ENCODE measurements at regions not wholly inside any gene's neighbourhood (a gene's known extent, or its start where the extent isn't known, plus 50 kb on each side); places are given as distances from the start of the nearest gene placed in this dataset.
A peak's percentile ranks its signal among the peaks of the same experiment; 100 is the strongest.

GRCh38 chr9:99432075-99432474 is 210.0 kb downstream of the SEC61B start:
- no peak for DNase-seq (ENCODE audit: low spot score)
- no peak for FAIRE-seq

GRCh38 chr9:99433095-99433494 is 211.0 kb downstream of the SEC61B start:
- FAIRE-seq = no peak

GRCh38 chr9:99433555-99433954 is 211.5 kb downstream of the SEC61B start:
- FAIRE-seq = no peak

More at GRCh38 chr9:99433095-99433494, 211.0 kb downstream of the SEC61B start:
- DNase-seq (ENCODE audit: low spot score) = no peak

GRCh38 chr9:99436616-99437015 is 214.5 kb downstream of the SEC61B start:
- DNase-seq (ENCODE audit: low spot score) (no peak), FAIRE-seq (no peak)

More at GRCh38 chr9:99433555-99433954, 211.5 kb downstream of the SEC61B start:
- peak; percentile 84 for DNase-seq (ENCODE audit: low spot score)

DNA sequence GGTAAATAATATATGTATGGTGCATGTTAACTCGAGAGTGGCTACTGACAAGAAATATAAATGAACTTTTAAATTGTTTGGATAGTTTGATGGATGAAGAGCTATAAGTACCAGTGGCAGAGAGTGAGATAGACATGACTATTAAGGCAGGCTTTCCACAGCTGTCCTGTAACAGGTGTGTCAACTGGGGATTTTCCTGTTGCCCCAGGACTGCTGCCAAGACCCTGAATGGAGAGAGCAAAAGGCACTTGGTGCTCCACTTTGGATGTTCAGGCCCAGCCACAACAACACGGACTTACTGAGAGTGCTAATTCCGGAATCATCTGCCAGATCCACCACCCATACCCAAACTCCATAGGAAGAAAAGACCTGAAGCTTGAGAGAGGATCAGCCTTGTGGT is 215.1 kb downstream of the SEC61B start:
- no peak for DNase-seq (ENCODE audit: low spot score)
- FAIRE-seq = no peak

- no peak for FAIRE-seq
- DNase-seq (ENCODE audit: low spot score) = no peak
These were observed 216.5 kb downstream of the SEC61B start for GRCh38 chr9:99438596-99438995.

DNA sequence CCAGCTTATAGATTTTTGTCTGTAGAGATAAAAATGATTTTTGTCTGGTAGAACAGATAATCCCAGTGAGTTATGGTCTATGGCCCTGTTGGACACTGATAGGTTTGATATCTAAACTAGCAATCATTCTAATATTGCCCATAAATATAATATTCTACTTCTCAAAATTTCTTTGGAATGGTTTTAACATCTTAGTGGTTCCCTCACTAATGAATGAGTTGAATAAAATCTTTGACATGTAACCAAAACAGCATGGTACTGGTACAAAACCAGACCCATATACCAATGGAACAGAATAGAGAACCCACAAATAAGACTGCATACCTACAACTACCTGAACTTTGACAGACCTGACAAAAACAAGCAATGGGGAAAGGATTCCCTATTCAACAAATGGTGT is 219.7 kb downstream of the SEC61B start:
- FAIRE-seq (no peak), DNase-seq (ENCODE audit: low spot score) (no peak)

- DNase-seq (ENCODE audit: low spot score) (peak; percentile 49), FAIRE-seq (no peak)
These were observed 223.3 kb downstream of the SEC61B start for GRCh38 chr9:99445371-99445891.

DNA sequence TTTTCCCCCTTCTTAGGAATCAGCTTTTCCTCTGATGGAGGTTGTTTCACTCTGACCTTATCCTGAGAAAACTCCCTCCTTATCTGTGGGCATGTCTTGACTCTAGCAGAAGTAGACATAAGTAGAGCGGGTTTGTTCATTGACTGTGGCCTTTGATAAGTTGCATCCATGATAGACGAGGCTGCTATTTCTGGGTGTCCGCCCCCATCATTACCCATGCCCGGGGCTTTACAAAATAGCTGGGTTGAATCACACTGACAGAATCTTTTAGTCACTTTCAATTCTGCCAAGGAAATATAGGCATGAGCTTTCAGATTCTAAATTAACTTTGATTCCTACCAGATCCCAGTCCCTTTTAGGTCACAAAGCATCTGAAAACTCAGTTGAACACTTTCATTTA is 223.8 kb downstream of the SEC61B start:
- DNase-seq (ENCODE audit: low spot score) (no peak), FAIRE-seq (no peak)

- DNase-seq (ENCODE audit: low spot score) (no peak), FAIRE-seq (no peak)
These were observed 225.9 kb downstream of the SEC61B start for GRCh38 chr9:99447951-99448350.

DNA sequence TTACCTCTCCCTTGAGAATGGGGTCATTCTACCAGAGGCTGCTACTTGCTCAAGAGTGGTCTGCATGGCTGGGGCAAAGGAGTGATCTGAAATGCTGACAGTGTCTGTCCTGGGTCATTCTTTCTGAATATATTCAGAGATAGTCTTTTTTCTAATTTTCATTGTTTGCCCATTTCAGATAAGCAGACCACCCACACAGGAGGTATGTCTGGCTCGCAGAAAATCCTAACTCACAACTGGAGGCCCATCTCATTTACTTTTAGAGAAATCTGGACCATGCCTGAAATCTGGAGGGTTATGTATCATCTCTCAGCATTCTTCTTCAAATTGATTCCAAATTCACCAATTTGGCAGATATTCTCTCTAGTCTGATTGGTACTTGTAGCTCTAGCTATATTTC is 227.6 kb downstream of the SEC61B start:
- DNase-seq (ENCODE audit: low spot score) = no peak
- no peak for FAIRE-seq

DNA sequence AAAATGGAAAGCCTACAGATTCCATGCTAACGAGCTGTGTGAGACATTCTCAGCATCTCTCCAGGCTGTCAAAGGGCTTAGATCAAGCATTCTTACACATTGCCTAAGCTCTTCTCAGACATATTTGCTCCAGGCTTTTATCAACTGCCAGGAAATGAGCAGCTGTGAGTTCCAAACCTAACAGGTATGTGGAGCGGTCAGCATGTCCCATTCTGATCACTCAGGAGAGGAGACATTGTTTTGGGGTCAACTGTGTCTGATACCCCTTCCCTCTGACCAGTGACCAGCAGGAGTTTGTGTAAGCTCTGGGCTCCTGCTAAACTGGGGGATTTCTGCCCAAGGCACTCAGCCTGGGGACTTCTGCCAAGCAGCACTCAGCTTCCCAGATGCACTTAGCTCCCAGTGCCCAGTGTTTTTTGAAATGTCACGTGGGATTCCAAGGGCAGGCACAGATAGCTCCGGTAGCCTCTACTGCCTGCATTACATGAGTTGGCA is 229.1 kb downstream of the SEC61B start:
- no peak for DNase-seq (ENCODE audit: low spot score)
- no peak for FAIRE-seq

GRCh38 chr9:99457406-99457805 is 235.3 kb downstream of the SEC61B start:
- DNase-seq (ENCODE audit: low spot score) (no peak), FAIRE-seq (no peak)

DNA sequence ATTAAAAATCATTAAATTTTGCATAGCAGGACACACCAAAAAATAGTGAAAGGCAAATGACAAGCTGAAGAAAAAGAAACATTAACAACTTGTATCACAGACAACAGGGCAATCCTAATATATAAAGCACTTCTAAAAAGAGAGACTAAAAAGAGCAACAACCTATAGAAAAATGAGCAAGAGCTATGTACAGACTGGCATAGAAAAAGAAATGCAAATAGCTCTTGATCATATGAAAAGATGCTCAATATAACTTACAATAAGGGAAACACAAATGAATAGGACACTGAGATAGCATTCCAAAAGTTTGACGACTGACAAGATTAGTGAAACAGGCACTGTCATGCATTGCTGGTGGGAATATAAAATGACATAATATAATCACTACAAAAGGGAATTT is 235.9 kb downstream of the SEC61B start:
- DNase-seq (ENCODE audit: low spot score) (no peak), FAIRE-seq (no peak)

- DNase-seq (ENCODE audit: low spot score) (no peak), FAIRE-seq (no peak)
These were observed 237.8 kb downstream of the SEC61B start for GRCh38 chr9:99459919-99460318.

DNA sequence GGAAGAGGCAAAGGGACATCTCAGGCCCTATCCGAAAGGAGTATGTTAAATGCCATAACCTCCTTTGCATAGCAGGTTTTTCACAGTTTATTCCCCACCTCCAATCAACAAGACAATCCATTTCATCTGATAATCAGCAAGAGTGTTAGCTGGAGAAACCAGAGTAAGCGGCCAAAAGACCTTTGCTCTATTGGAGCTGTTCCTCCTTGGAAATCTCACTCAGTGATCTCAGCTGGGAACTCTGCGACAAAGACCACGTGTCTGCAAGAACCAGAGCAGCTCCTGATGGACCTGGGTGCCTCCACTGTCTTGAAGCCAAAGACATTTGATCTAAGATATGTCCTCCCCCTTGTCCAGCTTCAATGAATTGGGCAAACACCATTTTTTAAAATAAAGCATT is 241.0 kb downstream of the SEC61B start:
- no peak for DNase-seq (ENCODE audit: low spot score)
- FAIRE-seq = no peak

- DNase-seq (ENCODE audit: low spot score) (no peak), FAIRE-seq (no peak)
These were observed 242.5 kb downstream of the SEC61B start for GRCh38 chr9:99464568-99464967.

- DNase-seq (ENCODE audit: low spot score) (no peak), FAIRE-seq (no peak)
These were observed 243.3 kb downstream of the SEC61B start for GRCh38 chr9:99465231-99465907.

GRCh38 chr9:99466104-99466503 is 244.0 kb downstream of the SEC61B start:
- DNase-seq (ENCODE audit: low spot score) (no peak), FAIRE-seq (no peak)

GRCh38 chr9:99466781-99467180 is 244.7 kb downstream of the SEC61B start:
- DNase-seq (ENCODE audit: low spot score) (no peak), FAIRE-seq (no peak)

GRCh38 chr9:99471033-99471432 is 249.0 kb downstream of the SEC61B start:
- no peak for DNase-seq (ENCODE audit: low spot score)
- no peak for FAIRE-seq

DNA sequence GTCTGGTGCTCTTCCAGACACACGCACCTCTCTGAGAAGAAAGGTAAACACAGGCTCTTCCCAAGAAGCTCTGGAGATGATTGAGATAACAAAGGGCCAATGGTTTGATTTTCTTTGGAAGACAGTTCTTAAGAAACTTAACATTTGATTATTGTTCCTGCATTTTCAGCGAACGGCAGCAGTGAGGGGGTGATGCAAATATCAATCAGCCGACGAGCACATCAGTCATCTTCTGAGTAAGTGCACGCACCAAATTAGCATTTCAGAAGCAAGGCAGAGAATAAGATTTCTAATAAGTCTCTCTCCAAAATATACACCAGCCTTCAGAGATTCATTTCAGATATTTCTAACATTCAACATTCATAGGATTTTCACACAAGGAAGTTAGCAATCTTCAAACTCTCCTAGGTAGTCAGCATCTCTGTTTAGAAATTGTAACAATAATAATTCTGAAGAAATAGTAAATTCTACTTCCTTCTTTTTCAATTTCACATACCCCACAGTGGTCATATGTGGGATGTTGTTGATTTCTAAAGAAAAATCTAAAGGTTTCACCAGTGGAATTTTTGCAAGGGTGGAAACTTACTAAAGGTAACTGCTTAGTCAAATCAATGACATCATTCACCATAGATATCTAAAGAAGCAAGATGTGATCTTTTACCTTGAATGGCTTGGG is 250.3 kb downstream of the SEC61B start:
- FAIRE-seq = no peak

DNA sequence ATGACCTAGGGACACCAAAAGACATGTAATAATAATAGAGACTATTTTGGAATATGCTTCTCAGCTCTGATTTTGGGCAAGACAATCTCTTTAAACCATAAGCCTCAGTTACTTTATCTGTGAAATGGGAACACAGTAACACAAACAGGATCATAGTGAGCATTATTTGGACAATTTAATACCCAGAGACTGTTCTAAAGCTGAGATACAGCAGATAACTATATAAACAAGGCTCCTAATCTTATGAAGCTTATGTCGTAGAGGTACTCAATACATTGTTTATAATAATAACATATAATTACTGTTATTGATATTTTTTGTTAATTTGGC is 250.8 kb downstream of the SEC61B start:
- no peak for DNase-seq (ENCODE audit: low spot score)
- FAIRE-seq = no peak

More for the DNA sequence above, 250.3 kb downstream of the SEC61B start:
- DNase-seq (ENCODE audit: low spot score) = no peak

Data from urothelium cell line (cell line).